ENCODE measurements at regions not wholly inside any gene's neighbourhood (a gene's known extent, or its start where the extent isn't known, plus 50 kb on each side); places are given as distances from the start of the nearest gene placed in this dataset.

DNA sequence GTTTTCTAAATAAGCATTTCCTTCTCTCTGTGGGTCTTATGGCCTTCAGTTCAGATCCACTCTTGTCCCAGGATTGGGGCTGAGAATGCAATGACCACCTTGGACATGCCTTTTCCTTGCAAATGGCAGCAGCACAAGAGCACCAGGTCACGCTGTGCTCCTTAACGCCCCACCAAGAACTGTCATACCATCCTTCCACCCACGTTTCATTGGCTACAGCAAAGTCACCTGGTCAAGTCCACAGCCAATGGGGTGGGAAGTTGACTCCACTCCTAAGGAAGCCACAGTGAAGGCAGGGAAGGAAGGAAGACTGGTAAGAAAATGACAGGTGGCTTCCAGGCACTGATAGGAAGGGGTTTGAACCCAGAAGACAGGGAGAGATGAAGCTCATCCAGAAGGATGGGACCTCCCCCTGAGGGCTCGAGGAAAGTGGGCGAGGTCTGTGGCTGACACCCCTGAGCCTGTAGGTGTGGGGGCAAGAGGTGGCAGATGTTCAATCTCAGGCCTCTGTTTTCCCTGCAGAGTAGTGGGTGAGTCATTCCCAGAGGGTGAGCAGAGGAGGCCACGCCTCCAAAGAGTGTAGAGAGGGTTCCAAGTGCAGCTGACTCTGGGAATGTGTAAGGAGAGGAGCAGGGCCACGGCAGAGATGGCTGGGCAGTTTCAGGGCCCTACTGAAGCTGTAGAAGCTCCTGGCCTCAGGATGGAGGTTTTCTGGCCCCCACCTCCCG, 113.5 kb upstream of the VRK1 start:
- Histone ChIP-seq H3K4me3 (no peak overlapping the region), H3K4me1 (ENCODE audit: control insufficient read depth in 5 of 5, insufficient read depth in 5 of 5, low read length in 5 of 5) (no peaks in the 10 kb centered on the region), H3K36me3 (ENCODE audit: control insufficient read depth in 4 of 4, insufficient read depth in 4 of 4, low read length in 4 of 4) (no peaks in the 10 kb centered on the region), H3K9me3 (ENCODE audit: control insufficient read depth in 4 of 4, insufficient read depth in 3 of 4, low read length in 3 of 4) (peaks cover 0 to 4% (median 0%) of the 10 kb centered on the region in 4 donors), H3K9ac (ENCODE audit: insufficient read depth in 1 of 2, low read length in 2 of 2) (no peak overlapping the region), H3K27me3 (ENCODE audit: control insufficient read depth in 3 of 3, insufficient read depth in 3 of 3, low read length in 2 of 3) (peaks cover 0 to 6% (median 0%) of the 10 kb centered on the region in 3 donors), H3K27ac (ENCODE audit: low read depth in 1 of 2, low read length in 1 of 2) (no peak overlapping the region)
- DNase-seq (no peak), ATAC-seq (ENCODE audit: insufficient read depth, low FRiP score) (no peak)
- TF ChIP-seq, protein P1, sequence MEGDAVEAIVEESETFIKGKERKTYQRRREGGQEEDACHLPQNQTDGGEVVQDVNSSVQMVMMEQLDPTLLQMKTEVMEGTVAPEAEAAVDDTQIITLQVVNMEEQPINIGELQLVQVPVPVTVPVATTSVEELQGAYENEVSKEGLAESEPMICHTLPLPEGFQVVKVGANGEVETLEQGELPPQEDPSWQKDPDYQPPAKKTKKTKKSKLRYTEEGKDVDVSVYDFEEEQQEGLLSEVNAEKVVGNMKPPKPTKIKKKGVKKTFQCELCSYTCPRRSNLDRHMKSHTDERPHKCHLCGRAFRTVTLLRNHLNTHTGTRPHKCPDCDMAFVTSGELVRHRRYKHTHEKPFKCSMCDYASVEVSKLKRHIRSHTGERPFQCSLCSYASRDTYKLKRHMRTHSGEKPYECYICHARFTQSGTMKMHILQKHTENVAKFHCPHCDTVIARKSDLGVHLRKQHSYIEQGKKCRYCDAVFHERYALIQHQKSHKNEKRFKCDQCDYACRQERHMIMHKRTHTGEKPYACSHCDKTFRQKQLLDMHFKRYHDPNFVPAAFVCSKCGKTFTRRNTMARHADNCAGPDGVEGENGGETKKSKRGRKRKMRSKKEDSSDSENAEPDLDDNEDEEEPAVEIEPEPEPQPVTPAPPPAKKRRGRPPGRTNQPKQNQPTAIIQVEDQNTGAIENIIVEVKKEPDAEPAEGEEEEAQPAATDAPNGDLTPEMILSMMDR (IDR thresholded peaks at IDR 0.05; ENCODE audit: control extremely low read depth, extremely low read depth) = no peak
- 77 to 87% methylated on average over 8 of the region's 8 CpGs for WGBS, 2 donors

DNA sequence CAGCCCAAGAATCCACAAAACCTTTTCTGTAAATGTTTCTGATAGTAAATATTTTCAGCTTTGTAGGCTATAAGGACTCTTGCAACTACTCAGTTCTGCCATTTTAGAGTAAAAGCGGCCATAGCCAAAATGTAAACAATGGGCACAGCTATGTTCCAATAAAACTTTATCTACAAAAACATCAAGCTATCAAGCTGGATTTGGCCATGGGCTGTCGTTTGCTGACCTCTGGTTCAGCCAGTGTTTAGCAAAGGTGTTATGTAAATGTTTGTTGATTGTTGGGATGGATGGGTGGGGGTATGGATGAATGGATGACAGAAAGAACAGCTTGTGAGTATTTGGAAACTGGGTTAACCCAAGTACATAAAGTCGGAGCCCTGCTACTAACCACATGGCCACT, 111.1 kb upstream of the VRK1 start:
- Histone ChIP-seq H3K4me3 (no peak overlapping the region), H3K4me1 (ENCODE audit: control insufficient read depth in 5 of 5, insufficient read depth in 5 of 5, low read length in 5 of 5) (no peaks in the 10 kb centered on the region), H3K9me3 (ENCODE audit: control insufficient read depth in 4 of 4, insufficient read depth in 3 of 4, low read length in 3 of 4) (no peaks in the 10 kb centered on the region), H3K9ac (ENCODE audit: insufficient read depth in 1 of 2, low read length in 2 of 2) (no peak overlapping the region), H3K36me3 (ENCODE audit: control insufficient read depth in 4 of 4, insufficient read depth in 4 of 4, low read length in 4 of 4) (no peaks in the 10 kb centered on the region), H3K27ac (ENCODE audit: low read depth in 1 of 2, low read length in 1 of 2) (no peak overlapping the region), H3K27me3 (ENCODE audit: control insufficient read depth in 3 of 3, insufficient read depth in 3 of 3, low read length in 2 of 3) (peaks cover 0 to 6% (median 0%) of the 10 kb centered on the region in 3 donors)
- ATAC-seq (ENCODE audit: insufficient read depth, low FRiP score) = no peak
- TF ChIP-seq, protein P1 (IDR thresholded peaks at IDR 0.05; ENCODE audit: control extremely low read depth, extremely low read depth) = no peak
- no peak for DNase-seq
- 51 to 71% methylated on average over 3 of the region's 3 CpGs for WGBS, 2 donors

DNA sequence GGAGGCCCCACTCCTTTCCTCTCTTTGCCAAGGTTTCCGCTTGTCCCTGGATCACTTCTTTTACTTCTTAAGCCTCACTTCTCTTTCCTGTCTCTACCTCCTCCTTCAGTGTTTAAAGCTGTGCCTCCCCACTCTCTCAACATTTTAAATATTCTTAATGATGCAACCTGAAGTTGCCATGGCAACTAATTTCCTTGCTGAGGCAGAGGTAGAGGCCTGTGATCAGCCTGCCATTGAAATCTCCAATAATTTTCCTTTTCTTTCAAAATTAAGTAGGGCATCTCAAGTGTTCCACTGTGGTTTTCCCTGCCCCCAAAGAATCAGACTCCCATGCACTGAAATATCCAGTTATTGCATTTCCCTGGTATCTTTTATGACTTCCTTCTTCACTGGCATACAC, 108.6 kb upstream of the VRK1 start:
- no peaks in the 10 kb centered on the region for H3K36me3 ChIP-seq (ENCODE audit: control insufficient read depth in 4 of 4, insufficient read depth in 4 of 4, low read length in 4 of 4)
- ATAC-seq (ENCODE audit: insufficient read depth, low FRiP score) (no peak), DNase-seq (no peak)
- peaks cover 0 to 3% (median 0%) of the 10 kb centered on the region in 4 donors for H3K9me3 ChIP-seq (ENCODE audit: control insufficient read depth in 4 of 4, insufficient read depth in 3 of 4, low read length in 3 of 4)
- H3K27me3 ChIP-seq (ENCODE audit: control insufficient read depth in 3 of 3, insufficient read depth in 3 of 3, low read length in 2 of 3) = peaks cover 0 to 3% (median 0%) of the 10 kb centered on the region in 3 donors
- no peaks in the 10 kb centered on the region for H3K4me1 ChIP-seq (ENCODE audit: control insufficient read depth in 5 of 5, insufficient read depth in 5 of 5, low read length in 5 of 5)
- TF ChIP-seq, protein P1 (IDR thresholded peaks at IDR 0.05; ENCODE audit: control extremely low read depth, extremely low read depth) = no peak
- no peak overlapping the region for H3K4me3 ChIP-seq
- H3K27ac ChIP-seq (ENCODE audit: low read depth in 1 of 2, low read length in 1 of 2) = no peak overlapping the region
- no peak overlapping the region for H3K9ac ChIP-seq (ENCODE audit: insufficient read depth in 1 of 2, low read length in 2 of 2)
- WGBS, 2 donors = 81 to 90% methylated on average over 1 of the region's 1 CpG
